Adrenal gland (tissue), 5 donors: ENCODE measurements at regions not wholly inside any gene's neighbourhood (a gene's known extent, or its start where the extent isn't known, plus 50 kb on each side); places are given as distances from the start of the nearest gene placed in this dataset.

ENCODE experiments used
- CTCF ChIP-seq, 6 experiments: fragments of 450-650 bp in 4 of 6; fragments of 200-600 bp in 2 of 6; sonication (generic) in 1 of 6; IDR thresholded peaks; 1 replicate in 5 of 6; 2 replicates in 1 of 6; pipeline versions ENCODE4 v1.5.1 to v1.8.0; 2016 to 2021; ENCODE audit warnings: antibody characterized with exemption in 6 of 6, mild to moderate bottlenecking in 2 of 6, moderate library complexity in 1 of 6
- POLR2A ChIP-seq, 2 donors: fragments of 450-650 bp; IDR thresholded peaks; one replicate each; pipeline ENCODE4 v1.6.1; 2017; ENCODE audit warnings: antibody characterized with exemption in 2 of 2, mild to moderate bottlenecking in 2 of 2, moderate library complexity in 1 of 2
- donor health status: DM: no; HTN: no; CAD: no.

- TF ChIP-seq CTCF (IDR thresholded peaks at IDR 0.05) (no peak), POLR2A (IDR thresholded peaks at IDR 0.05) (no peak)
These were observed 70.6 kb upstream of the LEP start for GRCh38 chr7:128170461-128170860.
